ENCODE measurements at regions not wholly inside any gene's neighbourhood (a gene's known extent, or its start where the extent isn't known, plus 50 kb on each side); places are given as distances from the start of the nearest gene placed in this dataset.
"Not testable (repeated sequence)": the region's sequence is repeated elsewhere in the genome, so short reads cannot be mapped to it uniquely, and the experiment has no call there.

GRCh38 chr3:125684199-125684598 lies 88.9 kb upstream of the OSBPL11 start:
- intact Hi-C loops (cut with DNase I) = no loop called here
- Histone ChIP-seq H3K9me3 (no peaks in the 10 kb centered on the region), H3K4me1 (no peaks in the 10 kb centered on the region), H3K4me3 (no peak overlapping the region), H3K9ac (ENCODE audit: low read depth in 2 of 2, low read length in 2 of 2) (no peak overlapping the region), H3K27ac (no peak overlapping the region), H3K27me3 (no peaks in the 10 kb centered on the region), H3K36me3 (no peaks in the 10 kb centered on the region)
- no peak for DNase-seq
- no peak for TF ChIP-seq CTCF (IDR thresholded peaks at IDR 0.05)

- H3K4me1 ChIP-seq; H3K27ac ChIP-seq; H3K4me3 ChIP-seq; H3K27me3 ChIP-seq; DNase-seq; H3K9me3 ChIP-seq; intact Hi-C loops (cut with DNase I); H3K36me3 ChIP-seq; H3K9ac ChIP-seq (ENCODE audit: low read depth in 2 of 2, low read length in 2 of 2): not testable (repeated sequence)
These were observed 90.4 kb upstream of the OSBPL11 start for GRCh38 chr3:125685741-125686140.

GRCh38 chr3:125692361-125692760 lies 97.1 kb upstream of the OSBPL11 start:
- Histone ChIP-seq H3K27me3 (no peaks in the 10 kb centered on the region), H3K9ac (ENCODE audit: low read depth in 2 of 2, low read length in 2 of 2) (no peak overlapping the region), H3K27ac (no peak overlapping the region), H3K4me3 (no peak overlapping the region), H3K4me1 (no peaks in the 10 kb centered on the region), H3K36me3 (no peaks in the 10 kb centered on the region), H3K9me3 (no peaks in the 10 kb centered on the region)
- DNase-seq = no peak
- intact Hi-C loops (cut with DNase I) = no loop called here
- no peak for TF ChIP-seq CTCF (IDR thresholded peaks at IDR 0.05)

GRCh38 chr3:125693887-125694286 lies 98.6 kb upstream of the OSBPL11 start:
- intact Hi-C loops (cut with DNase I) = no loop called here
- H3K9ac ChIP-seq (ENCODE audit: low read depth in 2 of 2, low read length in 2 of 2) = no peak overlapping the region
- H3K36me3 ChIP-seq = no peaks in the 10 kb centered on the region
- no peak for TF ChIP-seq CTCF (IDR thresholded peaks at IDR 0.05)
- H3K27me3 ChIP-seq = no peaks in the 10 kb centered on the region
- H3K27ac ChIP-seq = no peak overlapping the region
- no peak overlapping the region for H3K4me3 ChIP-seq
- no peak for DNase-seq
- no peaks in the 10 kb centered on the region for H3K4me1 ChIP-seq
- H3K9me3 ChIP-seq = no peaks in the 10 kb centered on the region

GRCh38 chr3:125694761-125695294 lies 99.5 kb upstream of the OSBPL11 start:
- Histone ChIP-seq H3K27me3 (no peaks in the 10 kb centered on the region), H3K36me3 (no peaks in the 10 kb centered on the region), H3K9ac (ENCODE audit: low read depth in 2 of 2, low read length in 2 of 2) (no peak overlapping the region), H3K9me3 (no peaks in the 10 kb centered on the region), H3K27ac (no peak overlapping the region), H3K4me1 (no peaks in the 10 kb centered on the region), H3K4me3 (no peak overlapping the region)
- no peak for DNase-seq
- intact Hi-C loops (cut with DNase I) = no loop called here
- TF ChIP-seq CTCF (IDR thresholded peaks at IDR 0.05) = no peak

- intact Hi-C loops (cut with DNase I) = no loop called here
- no peak for DNase-seq
- no peaks in the 10 kb centered on the region for H3K4me1 ChIP-seq
- H3K9me3 ChIP-seq = no peaks in the 10 kb centered on the region
- no peaks in the 10 kb centered on the region for H3K27me3 ChIP-seq
- no peak overlapping the region for H3K27ac ChIP-seq
- H3K36me3 ChIP-seq = no peaks in the 10 kb centered on the region
- H3K4me3 ChIP-seq = no peak overlapping the region
- no peak overlapping the region for H3K9ac ChIP-seq (ENCODE audit: low read depth in 2 of 2, low read length in 2 of 2)
- TF ChIP-seq CTCF (IDR thresholded peaks at IDR 0.05) = no peak
These were observed 100.4 kb upstream of the OSBPL11 start for GRCh38 chr3:125695688-125696087.

GRCh38 chr3:125697126-125697525 lies 101.8 kb upstream of the OSBPL11 start:
- H3K27ac ChIP-seq; intact Hi-C loops (cut with DNase I): not testable (repeated sequence)

GRCh38 chr3:125697979-125698640 lies 102.8 kb upstream of the OSBPL11 start:
- H3K27ac ChIP-seq; H3K27me3 ChIP-seq; DNase-seq; H3K4me1 ChIP-seq; intact Hi-C loops (cut with DNase I); H3K9me3 ChIP-seq; H3K9ac ChIP-seq (ENCODE audit: low read depth in 2 of 2, low read length in 2 of 2); H3K4me3 ChIP-seq; H3K36me3 ChIP-seq: not testable (repeated sequence)

More at GRCh38 chr3:125697126-125697525, 101.8 kb upstream of the OSBPL11 start:
- H3K4me1 ChIP-seq; H3K36me3 ChIP-seq; DNase-seq; H3K4me3 ChIP-seq; H3K9ac ChIP-seq (ENCODE audit: low read depth in 2 of 2, low read length in 2 of 2); H3K9me3 ChIP-seq; H3K27me3 ChIP-seq: not testable (repeated sequence)

Measured in colonic mucosa (tissue), 4 donors.